Activated CD4-positive, CD25-positive, alpha-beta regulatory T cell treated with anti-CD3 and anti-CD28 coated beads, Interleukin-2, amount 50 U/mL, for 72 hours (primary cell): ENCODE measurements at regions not wholly inside any gene's neighbourhood (a gene's known extent, or its start where the extent isn't known, plus 50 kb on each side); places are given as distances from the start of the nearest gene placed in this dataset.
"Not testable (repeated sequence)": the region's sequence is repeated elsewhere in the genome, so short reads cannot be mapped to it uniquely, and the experiment has no call there.

Experiments used
- DNase-seq: peaks from one replicate; pipeline ENCODE4 v3.0.0; 2021

DNA sequence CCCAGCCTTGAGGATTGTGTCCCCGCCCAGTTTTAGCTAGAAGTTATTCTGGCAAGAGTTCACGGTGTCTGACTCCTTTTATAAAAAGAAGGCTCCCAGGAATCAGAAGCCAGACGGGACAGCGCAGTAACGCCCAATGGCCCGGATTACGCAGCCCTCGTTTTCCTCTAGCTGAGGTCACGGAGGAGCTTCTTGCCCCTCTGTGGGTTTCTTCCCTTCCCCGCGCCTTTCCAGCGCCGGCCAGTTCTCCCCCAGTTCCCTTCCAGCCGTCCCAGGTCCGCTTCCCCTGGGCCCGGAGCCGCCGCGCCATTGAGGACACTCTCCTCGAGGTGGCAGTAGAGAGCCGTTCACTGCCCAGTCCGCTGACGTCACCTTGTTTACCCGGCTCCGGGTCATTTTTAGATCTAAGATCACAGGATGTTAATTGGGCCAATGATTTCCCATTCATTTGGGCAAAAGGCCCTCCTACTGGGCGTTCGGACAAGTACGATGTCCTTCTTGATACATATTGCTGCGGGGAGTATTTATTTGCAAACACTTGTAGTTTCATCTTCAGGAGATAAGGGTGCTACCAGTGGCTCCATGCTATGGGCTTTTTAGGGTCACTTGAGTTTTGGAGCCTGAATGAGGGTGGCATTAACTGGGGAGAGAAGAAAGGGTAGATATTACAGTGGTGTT, 81.5 kb upstream of the PPM1B start:
- peak; percentile 89 for DNase-seq

DNA sequence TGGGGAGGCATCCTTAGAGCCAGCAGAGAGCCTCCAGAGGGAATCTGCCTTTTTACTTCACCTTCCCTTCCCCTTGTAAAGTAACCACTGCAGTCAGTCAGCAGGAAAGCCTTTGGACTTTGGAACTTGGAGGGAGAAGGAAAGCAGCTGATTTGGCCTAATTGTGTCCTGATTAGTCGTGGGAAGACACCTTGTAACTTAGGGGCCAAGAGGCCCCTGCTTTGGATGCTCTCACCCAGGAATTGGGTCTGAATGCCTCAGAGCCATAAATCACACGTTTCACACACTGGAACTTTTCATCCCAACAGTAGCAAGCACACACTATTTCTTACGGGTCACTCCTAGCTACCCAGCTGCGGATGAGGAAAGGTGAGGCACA, 81.0 kb upstream of the PPM1B start:
- no peak for DNase-seq

DNA sequence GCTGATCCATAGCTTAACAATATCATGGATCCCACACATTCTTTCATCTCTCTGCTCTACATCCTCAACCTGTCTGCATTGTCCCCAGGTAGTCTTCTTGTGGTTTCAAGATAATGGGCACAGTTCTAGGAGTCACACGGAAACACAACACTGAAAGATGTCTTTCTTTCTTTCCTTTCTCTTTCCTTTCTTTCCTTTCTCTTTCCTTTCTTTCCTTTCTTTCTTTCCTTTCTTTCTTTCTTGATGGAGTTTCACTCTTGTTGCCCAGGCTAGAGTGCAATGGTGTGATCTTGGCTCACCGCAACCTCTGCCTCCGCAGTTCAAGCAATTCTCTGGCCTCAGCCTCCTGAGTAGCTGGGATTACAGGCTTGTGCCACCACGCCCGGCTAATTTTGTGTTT, 76.2 kb upstream of the PPM1B start:
- DNase-seq = not testable (repeated sequence)

DNA sequence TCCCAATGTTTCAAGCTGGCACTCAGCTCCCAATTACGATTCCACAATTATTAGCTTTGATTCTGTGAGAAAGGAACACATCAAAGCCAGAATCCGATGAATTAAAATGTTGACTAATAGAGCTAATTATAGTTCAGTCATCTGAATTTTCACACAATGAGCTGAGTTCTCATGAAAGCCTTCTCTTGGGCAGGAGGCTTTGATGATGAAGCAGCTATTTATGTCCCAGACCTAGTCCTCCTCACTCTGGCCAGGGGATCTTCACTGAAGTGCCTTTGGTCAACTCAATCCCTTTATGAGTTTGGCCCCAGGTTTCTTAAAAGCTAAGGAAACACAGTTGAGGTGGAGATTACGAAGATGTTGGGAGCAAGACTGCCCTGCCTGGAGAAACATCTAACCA, 74.7 kb upstream of the PPM1B start:
- DNase-seq = no peak

DNA sequence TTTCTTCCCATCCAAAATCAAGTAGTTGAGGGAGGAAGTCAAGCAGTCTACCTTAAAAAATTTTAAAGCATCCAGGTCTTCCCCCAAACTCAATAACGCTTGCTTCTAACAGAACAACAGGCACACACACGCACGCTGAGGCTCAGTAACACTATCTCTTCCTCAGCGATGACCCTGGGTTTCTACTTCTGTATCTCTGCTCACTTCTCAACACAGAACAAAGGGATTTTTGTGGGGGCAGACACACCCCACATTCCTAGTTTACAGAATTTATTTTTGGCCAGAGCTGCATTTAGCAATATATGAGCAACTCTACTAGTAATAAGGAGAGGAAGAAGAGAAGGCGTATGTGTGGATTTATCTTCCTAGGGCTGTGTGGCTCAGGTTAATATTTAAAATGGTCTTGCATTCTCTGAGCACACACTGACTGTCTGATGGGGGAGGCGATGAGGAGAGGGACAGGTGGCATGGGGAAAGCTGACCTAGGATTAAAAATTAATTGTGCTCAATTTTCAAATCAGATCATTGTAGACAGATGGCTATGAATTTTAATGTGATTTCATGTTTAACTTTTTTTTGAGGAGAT, 71.3 kb upstream of the PPM1B start:
- DNase-seq = no peak

DNA sequence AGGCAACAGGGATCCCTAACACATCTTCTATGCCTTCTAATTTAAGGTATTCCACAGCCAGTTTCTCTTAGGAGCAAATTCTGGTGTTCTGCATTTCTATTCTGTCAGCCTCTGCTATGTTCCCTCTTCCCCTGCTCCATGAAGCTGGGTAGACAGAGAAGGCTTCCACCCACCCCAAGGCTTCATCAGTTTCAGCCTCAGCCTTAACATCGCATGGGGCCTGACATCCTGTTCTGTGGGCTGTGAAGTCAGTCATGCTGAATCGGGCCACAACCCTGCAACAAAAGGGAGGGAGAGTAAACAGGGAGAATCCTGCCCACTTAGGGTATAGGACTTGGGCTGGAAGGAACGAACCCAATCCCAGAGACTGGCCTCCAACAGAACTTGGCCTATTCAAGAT, 70.6 kb upstream of the PPM1B start:
- no peak for DNase-seq

DNA sequence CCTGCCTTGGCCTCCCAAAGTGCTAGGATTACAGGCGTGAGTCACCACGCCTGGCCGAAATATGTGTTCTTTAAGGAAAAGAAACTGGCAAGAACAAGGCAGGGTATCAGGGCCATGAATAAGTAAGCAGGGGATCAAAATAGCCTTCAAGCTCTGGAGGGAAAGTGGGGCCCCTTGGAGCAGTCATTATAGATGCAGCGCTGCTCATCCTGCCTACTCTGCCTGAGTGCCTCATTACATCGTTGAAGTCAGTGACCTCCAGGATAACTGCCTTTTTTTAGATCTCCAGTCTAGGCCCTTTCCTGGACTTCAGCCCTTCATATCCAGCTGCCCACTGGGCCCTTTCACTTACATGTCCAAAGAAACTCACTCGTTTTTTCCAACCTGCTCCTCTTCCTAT, 69.8 kb upstream of the PPM1B start:
- DNase-seq = no peak

DNA sequence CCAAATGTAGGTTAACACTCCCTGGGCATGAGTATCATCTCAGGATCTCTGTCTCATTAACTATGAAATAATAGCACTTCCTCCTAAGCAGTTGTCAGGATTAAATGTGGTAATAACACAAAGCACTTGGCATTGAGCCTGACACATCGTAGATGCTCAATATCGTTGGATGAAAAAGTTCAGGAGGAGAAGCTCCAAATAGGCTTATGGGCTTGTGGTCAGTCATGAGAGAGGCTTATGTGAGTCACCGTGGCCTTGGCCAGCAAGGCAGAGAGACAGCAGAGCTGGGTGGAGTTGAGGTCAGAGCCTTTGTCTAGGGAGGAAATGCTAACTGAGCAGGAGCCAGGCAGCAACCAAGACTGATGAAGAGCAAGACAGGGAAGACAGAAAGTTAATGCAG, 68.3 kb upstream of the PPM1B start:
- DNase-seq = no peak

DNA sequence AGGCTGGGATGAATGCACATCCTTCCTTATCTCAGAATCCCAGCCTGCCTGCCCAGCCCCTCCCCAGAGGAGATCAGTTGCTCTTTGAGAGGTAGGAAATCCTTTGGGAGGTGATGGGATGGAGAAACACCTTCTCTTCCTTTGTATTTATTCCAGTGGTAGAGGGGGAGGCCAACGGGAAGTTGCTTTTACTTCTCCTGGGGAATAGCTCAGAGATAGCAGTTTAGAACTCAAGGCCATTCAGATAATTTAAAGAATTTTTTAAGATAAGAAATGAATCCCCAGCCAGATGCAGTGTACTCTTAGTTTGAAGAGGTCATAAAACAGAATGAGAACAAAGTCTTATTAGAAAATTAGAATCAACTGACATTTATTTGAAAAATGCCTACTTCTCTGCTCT, 67.4 kb upstream of the PPM1B start:
- DNase-seq = no peak

DNA sequence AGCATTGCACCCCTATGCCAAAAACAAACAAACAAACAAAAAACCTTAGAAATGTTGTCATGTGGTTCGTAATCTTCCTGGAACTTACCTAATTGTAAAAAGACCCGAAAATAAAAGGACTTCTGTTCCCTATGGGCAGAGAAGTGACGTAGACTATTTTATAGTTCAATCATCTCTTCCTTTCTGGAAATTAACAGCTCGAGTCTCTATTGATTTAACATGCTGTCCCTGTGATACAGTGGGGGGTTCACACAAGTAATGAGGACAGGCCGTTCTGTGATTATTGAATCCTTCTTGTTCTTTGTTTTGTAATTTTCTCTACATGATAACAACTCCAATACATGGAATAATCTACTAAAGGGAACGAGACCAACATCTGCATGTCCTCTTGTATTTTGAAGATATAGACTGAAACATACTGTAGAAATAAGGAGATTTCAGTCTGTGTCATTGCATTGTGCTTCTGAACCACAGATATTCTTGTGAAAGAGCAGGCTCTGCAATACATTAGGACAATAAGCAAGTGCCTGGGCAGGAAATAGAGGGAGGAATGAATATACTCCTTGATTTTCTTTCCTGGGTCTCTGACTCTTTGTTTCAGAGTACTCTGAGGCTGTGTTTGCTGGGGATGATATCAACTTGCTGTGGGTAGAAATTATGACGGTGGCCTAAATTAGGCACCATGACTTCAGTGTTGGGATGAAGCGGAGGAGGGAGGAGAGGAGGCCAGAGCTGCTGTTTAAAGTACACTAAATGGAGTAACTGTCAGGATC, 65.7 kb upstream of the PPM1B start:
- DNase-seq = no peak

DNA sequence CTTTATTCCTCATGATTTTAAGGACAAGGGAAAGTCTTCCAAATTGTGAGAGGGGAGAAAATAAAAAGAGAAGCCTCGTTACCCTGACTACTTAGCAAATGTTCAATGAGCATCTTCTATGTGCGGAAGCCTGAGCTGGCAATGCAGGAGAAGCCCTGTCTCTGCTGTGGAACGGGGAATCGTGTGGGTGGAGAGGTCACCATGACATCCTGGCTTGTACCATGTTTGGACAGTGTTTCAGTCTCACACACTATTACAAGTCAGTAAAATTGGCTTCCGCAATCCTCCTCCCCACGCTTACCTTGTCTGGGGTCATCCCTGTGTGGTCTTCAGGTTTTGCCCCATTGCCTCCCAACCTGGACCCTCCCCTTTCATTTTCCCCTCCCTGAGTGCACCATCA, 65.0 kb upstream of the PPM1B start:
- DNase-seq = no peak

DNA sequence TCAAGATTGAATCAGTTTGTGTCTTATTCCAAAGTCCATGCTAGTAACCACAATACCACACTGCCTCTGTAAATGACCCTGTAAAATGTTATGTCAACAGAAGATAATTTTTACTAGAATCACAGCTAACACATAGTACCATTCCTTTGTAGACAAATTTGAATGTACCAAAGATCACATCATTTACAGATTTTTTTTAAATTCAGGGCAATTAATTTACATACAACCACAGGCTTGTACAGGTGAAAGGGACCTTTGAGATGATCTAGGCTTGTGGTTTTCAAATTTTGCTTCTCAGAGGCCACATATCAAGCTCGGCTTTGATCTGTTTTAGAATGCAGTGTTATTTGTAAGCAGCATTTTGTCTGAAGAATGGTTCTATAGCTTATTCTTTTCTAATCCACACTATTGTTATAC, 63.8 kb upstream of the PPM1B start:
- DNase-seq = no peak

DNA sequence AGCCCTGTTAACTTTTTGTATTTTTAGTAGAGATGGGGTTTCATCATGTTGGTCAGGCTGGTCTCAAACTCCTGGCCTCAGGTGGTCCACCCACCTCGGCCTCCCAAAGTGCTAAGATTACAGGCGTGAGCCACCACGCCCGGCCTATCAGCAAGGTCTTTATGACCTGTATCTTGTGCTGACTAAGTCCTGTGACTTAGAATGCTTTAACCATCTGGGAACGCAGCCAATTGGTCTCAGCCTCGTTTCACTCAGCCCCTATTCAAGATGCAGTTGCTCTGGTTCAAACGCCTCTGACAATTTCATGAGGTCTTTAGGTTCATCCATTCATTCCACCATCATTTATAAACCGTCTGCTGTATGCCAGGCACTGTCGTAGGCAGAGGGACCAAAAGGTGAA, 62.2 kb upstream of the PPM1B start:
- DNase-seq = not testable (repeated sequence)

DNA sequence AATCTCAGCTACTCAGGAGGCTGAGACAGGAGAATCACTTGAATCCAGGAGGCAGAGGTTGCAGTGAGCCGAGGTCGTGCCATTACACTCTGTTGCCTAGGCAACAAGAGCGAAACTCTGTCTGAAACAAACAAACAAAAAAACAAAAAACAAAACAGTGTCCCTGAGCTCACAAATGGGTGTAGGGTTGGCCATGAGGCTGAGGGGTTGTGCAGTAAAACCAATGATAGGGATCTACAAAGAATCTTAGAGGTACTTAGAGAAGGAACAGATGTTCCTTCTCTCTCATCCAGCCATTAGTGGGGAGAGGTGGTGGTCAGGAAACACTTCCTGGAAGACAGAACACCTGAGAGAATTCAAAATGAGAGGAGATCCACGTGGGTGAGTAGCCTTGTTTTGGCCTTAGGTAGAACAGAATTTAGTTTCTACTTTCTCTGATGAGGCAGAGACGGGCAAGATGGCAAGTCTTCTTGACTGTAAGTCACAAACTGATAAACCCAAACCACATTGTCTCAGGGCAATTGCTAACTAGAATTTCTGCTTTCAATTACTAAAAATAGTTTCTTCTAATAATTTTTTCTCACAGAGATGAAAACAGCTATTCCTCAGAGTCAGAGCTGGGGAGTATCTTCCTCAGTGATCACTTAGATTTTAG, 61.5 kb upstream of the PPM1B start:
- DNase-seq = no peak

DNA sequence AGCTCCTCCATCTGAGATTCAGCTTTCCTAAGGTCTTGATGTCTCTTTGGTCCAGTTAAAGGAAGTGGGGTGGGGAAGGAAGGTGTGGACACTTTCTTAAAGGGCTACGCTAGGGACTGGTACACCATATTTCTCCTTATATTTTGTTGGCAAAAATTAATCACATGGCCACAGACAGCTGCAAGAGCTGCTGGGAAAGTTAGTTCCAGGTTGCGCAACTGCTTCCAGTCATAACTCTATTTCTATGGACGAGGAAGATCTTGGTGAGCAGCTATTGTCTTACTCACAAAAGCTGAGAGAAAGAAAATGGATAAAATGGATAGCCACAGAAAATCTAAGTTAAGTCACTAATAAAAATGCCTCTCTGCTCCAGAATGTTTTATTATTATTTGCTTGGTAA, 60.7 kb upstream of the PPM1B start:
- DNase-seq = no peak

DNA sequence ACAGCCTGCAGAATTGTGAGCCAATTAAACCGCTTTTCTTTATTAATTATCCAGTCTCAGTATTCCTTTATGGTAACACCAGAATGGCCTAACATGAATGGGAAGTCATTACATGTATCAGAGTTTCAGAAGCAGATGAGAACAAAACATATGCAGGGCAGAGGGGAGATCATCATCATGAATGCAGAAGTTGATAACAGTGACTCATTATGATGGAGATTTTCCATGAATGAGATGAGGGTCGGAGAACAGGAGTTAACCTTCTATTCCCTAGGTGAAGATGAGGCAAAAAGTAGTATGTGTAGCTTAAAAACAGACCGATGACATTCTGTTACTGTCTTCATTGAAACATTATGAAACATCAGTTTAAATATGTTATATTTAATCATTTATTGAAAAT, 59.5 kb upstream of the PPM1B start:
- no peak for DNase-seq

DNA sequence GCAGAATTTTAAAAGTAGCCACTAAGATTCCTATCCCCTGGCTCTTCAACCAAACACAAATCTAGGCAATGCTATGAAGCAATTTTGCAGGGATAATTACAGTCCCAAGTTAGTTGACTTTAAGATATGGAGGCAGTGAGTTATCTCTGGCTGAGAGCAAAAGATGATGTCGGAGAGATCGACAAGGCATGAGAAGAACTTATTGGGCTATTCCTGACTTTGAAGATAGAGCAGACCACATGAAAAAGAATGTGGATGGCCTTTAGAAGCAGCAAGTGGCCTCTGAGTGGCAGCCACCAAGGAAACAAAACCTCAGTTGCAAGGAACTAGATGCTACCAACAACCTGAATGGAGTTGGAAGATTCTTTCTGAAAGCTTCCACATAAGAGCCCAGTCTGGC, 58.2 kb upstream of the PPM1B start:
- no peak for DNase-seq

DNA sequence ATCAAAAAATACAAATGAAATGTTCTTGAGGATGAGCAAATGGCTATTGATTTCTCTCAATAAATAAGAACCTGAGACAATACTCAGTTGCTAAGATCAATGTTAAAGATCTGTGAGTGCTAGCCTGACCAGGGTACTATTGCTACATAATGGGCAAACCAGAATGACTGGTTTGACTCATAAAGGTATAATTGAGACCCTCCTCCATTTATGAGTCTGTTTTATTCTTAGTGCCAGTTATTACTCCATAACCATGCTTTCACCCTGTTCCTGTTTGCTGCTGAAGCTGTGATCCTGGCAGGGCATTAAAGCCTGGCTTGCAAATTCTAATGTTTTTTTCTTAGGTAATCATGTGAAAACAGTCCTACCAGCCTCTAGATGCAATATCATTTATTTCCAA, 56.6 kb upstream of the PPM1B start:
- no peak for DNase-seq

DNA sequence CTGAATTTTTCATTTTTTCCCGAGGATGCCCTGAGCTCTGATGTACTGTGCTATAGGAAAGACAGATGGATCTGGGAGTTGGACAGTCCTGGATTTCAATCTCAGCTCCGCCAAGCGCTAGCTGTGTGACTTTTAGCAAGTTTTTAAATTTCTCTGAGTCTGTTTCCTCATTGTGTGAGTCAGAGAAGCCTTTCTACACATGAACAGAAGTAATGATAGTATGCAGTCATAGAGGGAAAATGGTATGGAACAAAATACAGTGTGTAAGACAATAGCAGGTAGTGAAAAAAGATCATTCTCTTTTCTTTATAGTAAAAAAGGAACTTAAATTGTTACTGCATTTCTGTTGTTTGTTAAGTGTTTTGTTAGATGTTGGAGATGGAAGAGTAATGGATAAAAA, 52.4 kb upstream of the PPM1B start:
- DNase-seq = no peak

DNA sequence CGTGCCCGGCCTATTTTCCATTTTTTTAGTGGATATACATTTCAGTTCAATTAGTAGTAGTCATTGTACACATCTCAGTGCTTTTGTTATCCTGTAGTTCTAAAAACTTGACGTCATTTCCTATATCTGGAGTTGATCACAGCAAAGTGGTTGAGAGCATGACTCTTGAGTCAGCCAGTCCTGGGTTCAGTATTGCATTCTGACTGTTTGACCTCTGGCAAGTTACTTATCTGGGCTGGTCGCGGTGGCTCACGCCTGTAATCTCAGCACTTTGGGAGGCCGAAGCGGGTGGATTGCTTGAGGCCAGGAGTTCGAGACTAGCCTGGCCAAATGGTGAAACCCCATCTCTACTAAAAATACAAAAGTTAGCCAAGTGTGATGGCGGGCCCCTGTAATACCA, 50.4 kb upstream of the PPM1B start:
- no peak for DNase-seq
